Esophagus squamous epithelium (tissue), 5 donors: ENCODE measurements at regions not wholly inside any gene's neighbourhood (a gene's known extent, or its start where the extent isn't known, plus 50 kb on each side); places are given as distances from the start of the nearest gene placed in this dataset.
"Not testable (repeated sequence)": the region's sequence is repeated elsewhere in the genome, so short reads cannot be mapped to it uniquely, and the experiment has no call there.

Experiments used
- DNase-seq: peaks from one replicate; lab custom pipeline; 2025; lab: John Stamatoyannopoulos, UW
- H3K27ac ChIP-seq, 4 donors: fragments of 200-600 bp; sonication (generic); one replicate each; pipeline ENCODE4 v1.5.1; 2016 to 2019; ENCODE audit warnings: mild to moderate bottlenecking in 1 of 4
- H3K27me3 ChIP-seq, 4 donors: fragments of 200-600 bp; sonication (generic); 1 replicate in 3 of 4; 2 replicates in 1 of 4; pipeline versions ENCODE4 v1.5.1 to v1.6.0; 2017 to 2021; ENCODE audit warnings: antibody characterized with exemption in 1 of 4
- H3K36me3 ChIP-seq, 3 donors: fragments of 200-600 bp; sonication (generic); one replicate each; pipeline ENCODE4 v1.5.1; 2016 to 2019
- H3K4me1 ChIP-seq, 3 donors: fragments of 200-600 bp; sonication (generic); one replicate each; pipeline ENCODE4 v1.5.1; 2017 to 2019
- H3K4me3 ChIP-seq, 4 donors: fragments of 200-600 bp; sonication (generic); 1 replicate in 3 of 4; 2 replicates in 1 of 4; pipeline ENCODE4 v1.5.1; 2016 to 2019; ENCODE audit warnings: mild to moderate bottlenecking in 2 of 4, moderate library complexity in 1 of 4
- H3K9me3 ChIP-seq, 3 donors: fragments of 200-600 bp; sonication (generic); one replicate each; pipeline ENCODE4 v1.5.1; 2016 to 2019
- POLR2A ChIP-seq, 4 donors: fragments of 450-650 bp; IDR thresholded peaks; one replicate each; pipeline ENCODE4 v1.6.1; 2017; ENCODE audit warnings: antibody characterized with exemption in 4 of 4, mild to moderate bottlenecking in 4 of 4, moderate library complexity in 3 of 4
- WGBS, 2 donors: methylation state at CpG; one replicate each; pipeline ENCODE4 v1.1.5; 2018; 5-methylcytosine and 5-hydroxymethylcytosine counted together
- intact Hi-C: fragments of 100-400 bp; cut with DNase I; formaldehyde crosslinking; loops from one replicate; pipeline ENCODE4 v1.15.0; 2022
- TF ChIP-seq, protein P1 (sequence below), 6 experiments: fragments of 450-650 bp in 4 of 6; fragments of 200-600 bp in 2 of 6; sonication (generic) in 2 of 6; IDR thresholded peaks; one replicate each; pipeline ENCODE4 v1.5.1; 2016 to 2019; ENCODE audit warnings: antibody characterized with exemption in 6 of 6, mild to moderate bottlenecking in 4 of 6, moderate library complexity in 4 of 6
- donor health status: DM: yes; HTN: yes; CAD: no.

DNA sequence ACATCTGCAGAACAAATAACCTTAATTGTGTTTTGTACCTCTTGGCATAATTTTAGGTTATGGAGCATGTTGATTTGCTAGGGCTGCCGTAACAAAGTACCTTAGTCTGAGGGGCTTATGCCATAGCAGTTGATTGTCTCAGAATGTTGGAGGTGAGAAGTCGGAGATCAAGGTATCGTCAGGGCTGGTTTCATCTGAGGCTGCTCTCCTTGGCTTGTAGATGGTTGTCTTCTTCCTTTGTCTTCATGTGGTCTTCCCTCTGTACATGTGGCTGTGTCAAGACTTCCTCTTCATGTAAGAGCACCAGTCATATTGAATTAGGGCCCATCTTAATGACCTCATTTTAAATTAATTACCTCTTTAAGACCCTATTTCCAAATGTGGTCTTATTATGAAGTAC is 64.4 kb upstream of the PTHLH start:
- Histone ChIP-seq H3K36me3 (no peaks in the 10 kb centered on the region), H3K4me3 (no peak overlapping the region), H3K27ac (no peak overlapping the region), H3K27me3 (no peaks in the 10 kb centered on the region), H3K9me3 (no peaks in the 10 kb centered on the region), H3K4me1 (peaks cover 3 to 40% (median 4%) of the 10 kb centered on the region in 3 donors)
- no peak for DNase-seq
- WGBS, 2 donors: 85 to 96% methylated on average over 3 of the region's 3 CpGs
- intact Hi-C loops: no loop called here
- TF ChIP-seq, protein P1, sequence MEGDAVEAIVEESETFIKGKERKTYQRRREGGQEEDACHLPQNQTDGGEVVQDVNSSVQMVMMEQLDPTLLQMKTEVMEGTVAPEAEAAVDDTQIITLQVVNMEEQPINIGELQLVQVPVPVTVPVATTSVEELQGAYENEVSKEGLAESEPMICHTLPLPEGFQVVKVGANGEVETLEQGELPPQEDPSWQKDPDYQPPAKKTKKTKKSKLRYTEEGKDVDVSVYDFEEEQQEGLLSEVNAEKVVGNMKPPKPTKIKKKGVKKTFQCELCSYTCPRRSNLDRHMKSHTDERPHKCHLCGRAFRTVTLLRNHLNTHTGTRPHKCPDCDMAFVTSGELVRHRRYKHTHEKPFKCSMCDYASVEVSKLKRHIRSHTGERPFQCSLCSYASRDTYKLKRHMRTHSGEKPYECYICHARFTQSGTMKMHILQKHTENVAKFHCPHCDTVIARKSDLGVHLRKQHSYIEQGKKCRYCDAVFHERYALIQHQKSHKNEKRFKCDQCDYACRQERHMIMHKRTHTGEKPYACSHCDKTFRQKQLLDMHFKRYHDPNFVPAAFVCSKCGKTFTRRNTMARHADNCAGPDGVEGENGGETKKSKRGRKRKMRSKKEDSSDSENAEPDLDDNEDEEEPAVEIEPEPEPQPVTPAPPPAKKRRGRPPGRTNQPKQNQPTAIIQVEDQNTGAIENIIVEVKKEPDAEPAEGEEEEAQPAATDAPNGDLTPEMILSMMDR (IDR thresholded peaks at IDR 0.05): no peak
- TF ChIP-seq POLR2A (IDR thresholded peaks at IDR 0.05): no peak

DNA sequence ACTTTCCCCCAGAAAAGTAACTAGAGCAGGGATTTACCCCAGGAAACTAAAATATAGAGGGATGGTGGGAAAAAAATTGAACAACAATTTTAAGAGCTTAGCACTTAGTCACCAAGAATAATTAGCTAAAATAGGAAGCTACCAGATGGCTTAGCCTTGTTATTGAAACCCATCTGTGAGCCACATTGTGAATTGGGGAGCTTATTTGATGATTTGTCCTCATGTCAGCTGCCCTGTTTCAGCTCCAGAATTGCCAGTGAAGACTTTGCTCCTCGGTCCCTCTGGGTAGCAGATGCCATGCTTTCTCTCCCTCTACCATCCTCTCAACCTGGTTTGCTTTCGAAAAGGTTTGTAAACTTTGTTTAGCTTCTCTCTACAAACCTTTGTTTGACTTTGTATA is 67.7 kb upstream of the PTHLH start:
- TF ChIP-seq, protein P1 (IDR thresholded peaks at IDR 0.05): no peak
- TF ChIP-seq POLR2A (IDR thresholded peaks at IDR 0.05): no peak
- Histone ChIP-seq H3K4me1 (peaks cover 0 to 9% (median 0%) of the 10 kb centered on the region in 3 donors), H3K36me3 (no peaks in the 10 kb centered on the region), H3K27ac (no peak overlapping the region), H3K9me3 (no peaks in the 10 kb centered on the region), H3K27me3 (no peaks in the 10 kb centered on the region), H3K4me3 (no peak overlapping the region)
- no peak for DNase-seq
- 81 to 90% methylated on average over 2 of the region's 2 CpGs for WGBS, 2 donors
- intact Hi-C loops: no loop called here

DNA sequence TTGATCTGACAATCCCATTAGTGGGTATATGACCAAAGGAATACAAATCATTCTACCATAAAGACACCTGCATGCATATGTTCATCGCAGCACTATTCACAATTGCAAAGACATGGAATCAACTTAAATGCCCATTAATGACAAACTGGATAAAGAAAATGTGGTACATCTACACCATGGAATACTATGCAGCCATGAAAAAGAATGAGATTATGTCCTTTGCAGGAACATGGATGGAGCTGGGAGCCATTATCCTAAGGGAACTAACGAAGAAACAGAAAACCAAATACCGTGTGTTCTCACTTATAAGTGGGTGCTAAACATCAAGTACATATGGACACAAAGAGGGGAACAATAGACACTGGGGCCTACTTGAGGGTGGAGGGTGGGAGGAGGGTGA is 74.1 kb upstream of the PTHLH start:
- WGBS, 2 donors: 78 to 98% methylated on average over 3 of the region's 3 CpGs
- not testable (repeated sequence) for H3K36me3 ChIP-seq

DNA sequence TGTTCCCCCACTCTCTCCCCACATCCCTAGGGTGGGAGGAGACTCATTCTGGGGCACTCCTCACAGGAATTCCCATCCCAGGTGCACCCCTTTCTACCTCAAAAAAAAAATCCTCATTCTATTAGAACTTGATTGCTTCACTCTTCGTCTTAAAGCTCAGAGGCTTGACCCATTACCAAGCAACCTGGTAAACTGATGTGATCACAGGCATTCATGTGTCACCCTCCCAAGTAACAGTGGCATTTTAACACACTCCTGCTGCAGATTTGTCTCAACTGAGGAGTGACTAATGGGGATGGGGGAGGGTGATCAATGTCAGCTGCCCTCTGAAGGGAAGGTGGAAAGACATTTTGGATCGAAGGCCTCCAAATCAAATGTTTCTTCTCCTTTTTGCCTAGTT is 78.1 kb upstream of the PTHLH start:
- no peak overlapping the region for H3K4me3 ChIP-seq
- H3K27me3 ChIP-seq: no peaks in the 10 kb centered on the region
- no peak for DNase-seq
- peak overlapping the region in 3 of 4 donors; percentile 45 to 59 (median 55) for H3K27ac ChIP-seq
- intact Hi-C loops: no loop called here
- H3K9me3 ChIP-seq: no peaks in the 10 kb centered on the region
- H3K36me3 ChIP-seq: no peaks in the 10 kb centered on the region
- TF ChIP-seq, protein P1 (IDR thresholded peaks at IDR 0.05): no peak
- TF ChIP-seq POLR2A (IDR thresholded peaks at IDR 0.05): no peak
- WGBS, 2 donors: 52 to 55% methylated on average over 2 of the region's 2 CpGs
- H3K4me1 ChIP-seq: peaks cover 0 to 41% (median 5%) of the 10 kb centered on the region in 3 donors

More for the DNA sequence above, 74.1 kb upstream of the PTHLH start:
- H3K9me3 ChIP-seq, DNase-seq, H3K27me3 ChIP-seq, H3K27ac ChIP-seq, intact Hi-C loops, H3K4me3 ChIP-seq: not testable (repeated sequence)
- H3K4me1 ChIP-seq: peaks cover 0 to 19% (median under 1%) of the 10 kb centered on the region in 3 donors

DNA sequence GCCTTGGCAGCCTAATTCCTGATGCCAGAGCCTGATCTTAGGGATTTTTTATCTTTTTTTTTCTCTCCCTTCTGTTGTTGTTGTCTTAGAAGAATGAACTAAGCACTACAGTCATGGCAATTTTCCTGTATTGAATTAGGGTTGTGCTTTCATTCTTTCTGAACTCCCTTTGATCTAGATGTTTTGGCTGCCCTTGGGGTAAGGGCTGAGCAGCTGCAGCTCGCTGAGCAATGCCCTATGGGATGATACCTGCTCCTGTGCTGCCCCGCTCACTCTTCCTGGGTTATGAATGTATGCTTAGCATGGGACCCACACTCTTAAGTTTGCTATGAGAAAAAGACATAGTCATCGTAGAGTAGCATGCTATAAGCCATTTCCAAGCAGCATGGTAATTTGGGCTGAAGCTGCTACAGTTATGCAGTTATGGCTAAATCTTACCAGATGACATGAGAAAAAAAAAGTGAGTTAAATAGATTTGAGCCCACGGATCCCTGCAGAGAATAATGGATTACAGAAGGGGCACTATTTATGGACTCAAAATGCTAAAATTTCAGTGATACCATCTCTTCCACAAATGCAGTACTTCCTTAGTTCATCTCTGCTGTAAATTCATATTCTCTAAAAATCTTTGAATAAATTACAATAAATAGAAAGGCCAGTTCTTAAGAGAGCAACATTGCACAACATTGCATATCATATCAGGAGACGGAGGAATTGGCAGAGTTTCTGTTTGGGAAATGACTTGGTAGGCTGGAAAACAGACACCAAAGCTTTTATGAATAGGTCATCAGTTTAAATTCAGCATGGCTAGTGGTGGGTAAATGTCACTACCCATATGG is 79.2 kb upstream of the PTHLH start:
- Histone ChIP-seq H3K4me1 (peaks cover 0 to 45% (median 5%) of the 10 kb centered on the region in 3 donors), H3K36me3 (no peaks in the 10 kb centered on the region), H3K4me3 (no peak overlapping the region), H3K27me3 (no peaks in the 10 kb centered on the region), H3K27ac (peak overlapping the region in 3 of 4 donors; percentile 45 to 59 (median 55)), H3K9me3 (no peaks in the 10 kb centered on the region)
- intact Hi-C loops: no loop called here
- no peak for TF ChIP-seq POLR2A (IDR thresholded peaks at IDR 0.05)
- TF ChIP-seq, protein P1 (IDR thresholded peaks at IDR 0.05): no peak
- no peak for DNase-seq
- 28 to 39% methylated on average over 5 of the region's 5 CpGs for WGBS, 2 donors
